Endothelial cell of umbilical vein (primary cell): ENCODE measurements at regions not wholly inside any gene's neighbourhood (a gene's known extent, or its start where the extent isn't known, plus 50 kb on each side); places are given as distances from the start of the nearest gene placed in this dataset.

Experiments used
- BruUV-seq: library from RNA; stranded (reverse); fragments of 400-500 nt; replicated peaks from 2 replicates; lab custom pipeline; 2021; lab: Mats Ljungman, UMichigan
- CTCF ChIA-PET: fragments of 300-600, 350-600 bp; sonication (Branson Sonifier 250); formaldehyde crosslinking; loops from one replicate; lab custom pipeline; 2021; ENCODE audit warnings: antibody characterized with exemption, inconsistent platforms; lab: Charles Lee
- POLR2A ChIA-PET: fragments of 300-600, 350-600 bp; sonication (Branson Sonifier 250); formaldehyde crosslinking; loops from one replicate; lab custom pipeline; 2021; ENCODE audit warnings: antibody characterized with exemption, inconsistent platforms; lab: Charles Lee
- DNase-seq: peaks from one replicate; pipeline ENCODE4 v3.0.0-alpha.2; 2011; ENCODE audit warnings: low read depth, low spot score
- FAIRE-seq: peaks from 2 replicates; lab custom pipeline; 2011; peaks lifted over from hg19 to GRCh38; lab: Jason Lieb, UNC
- H2AFZ ChIP-seq: 2 replicates; pipeline ENCODE4 v1.6.0; 2012; ENCODE audit warnings: low read depth, low read length, control low read depth, inconsistent platforms
- H3K27ac ChIP-seq: 2 replicates; pipeline ENCODE4 v1.5.1; 2011; ENCODE audit warnings: low read depth, mild to moderate bottlenecking, control low read depth, low read length, moderate library complexity; ENCODE audit not compliant: insufficient read depth
- H3K27me3 ChIP-seq, 2 experiments: 2 replicates each; pipeline versions ENCODE4 v1.6.0 to v1.6.1; 2011; ENCODE audit warnings: low read length in 2 of 2, mixed read lengths in 1 of 2; ENCODE audit not compliant: control insufficient read depth in 2 of 2, insufficient read depth in 2 of 2
- H3K36me3 ChIP-seq, 2 experiments: 2 replicates in 1 of 2; 3 replicates in 1 of 2; pipeline ENCODE4 v1.5.1; 2011; ENCODE audit warnings: low read length in 2 of 2, mild to moderate bottlenecking in 1 of 2, moderate library complexity in 1 of 2; ENCODE audit not compliant: control insufficient read depth in 2 of 2, insufficient read depth in 2 of 2; ENCODE audit errors: extremely low read depth in 1 of 2
- H3K4me1 ChIP-seq: 3 replicates; pipeline ENCODE4 v1.5.1; 2011; ENCODE audit warnings: mild to moderate bottlenecking, low read length; ENCODE audit not compliant: control insufficient read depth, insufficient read depth; ENCODE audit errors: extremely low read depth
- H3K4me2 ChIP-seq: 2 replicates; pipeline ENCODE4 v1.6.1; 2011; ENCODE audit warnings: low read length, control low read depth, mixed read lengths; ENCODE audit not compliant: insufficient read depth
- H3K4me3 ChIP-seq, 3 experiments: fragments of 200-600 bp in 1 of 3; sonication (generic), shearing (Covaris generic) in 1 of 3; replicated peaks in 1 of 3; 2 replicates each; pipeline ENCODE4 v1.5.1; 2011 to 2016; ENCODE audit warnings: control low read depth in 3 of 3, low read length in 3 of 3, mild to moderate bottlenecking in 2 of 3, inconsistent platforms in 1 of 3, low read depth in 1 of 3, moderate library complexity in 1 of 3; ENCODE audit not compliant: insufficient read depth in 1 of 3
- H3K79me2 ChIP-seq: 2 replicates; pipeline ENCODE4 v1.6.0; 2012; ENCODE audit warnings: low read length, inconsistent platforms; ENCODE audit not compliant: control insufficient read depth, insufficient read depth
- H3K9ac ChIP-seq: replicated peaks from 2 replicates; pipeline ENCODE3; 2011; ENCODE audit warnings: low read length, control low read depth; ENCODE audit not compliant: insufficient read depth; ENCODE audit errors: extremely low read depth
- H3K9me1 ChIP-seq: replicated peaks from 3 replicates; pipeline ENCODE4 v1.6.0; 2011; ENCODE audit warnings: mild to moderate bottlenecking, low read length; ENCODE audit not compliant: control insufficient read depth, insufficient read depth; ENCODE audit errors: extremely low read depth
- H3K9me3 ChIP-seq: replicated peaks from 2 replicates; pipeline ENCODE4 v1.5.1; 2012; ENCODE audit warnings: low read length, inconsistent platforms; ENCODE audit not compliant: control insufficient read depth, insufficient read depth
- H4K20me1 ChIP-seq: replicated peaks from 2 replicates; pipeline ENCODE3; 2011; ENCODE audit warnings: mild to moderate bottlenecking, low read length; ENCODE audit not compliant: control insufficient read depth, insufficient read depth; ENCODE audit errors: extremely low read depth
- EZH2 ChIP-seq: IDR thresholded peaks from 2 replicates; pipeline ENCODE4 v1.6.1; 2012; ENCODE audit warnings: borderline replicate concordance, low read depth, mild to moderate bottlenecking, moderate library complexity, low read length, inconsistent platforms; ENCODE audit not compliant: severe bottlenecking
- FOS ChIP-seq: IDR thresholded peaks from 2 replicates; pipeline ENCODE4 v1.6.1; 2011; ENCODE audit warnings: mild to moderate bottlenecking, low read length, moderate library complexity, borderline replicate concordance; ENCODE audit not compliant: insufficient read depth
- GATA2 ChIP-seq: IDR thresholded peaks from 2 replicates; pipeline ENCODE4 v1.7.0; 2011; ENCODE audit warnings: low read depth, mild to moderate bottlenecking, moderate library complexity, mixed read lengths, low read length; ENCODE audit not compliant: insufficient read length, insufficient read depth
- JUN ChIP-seq: IDR thresholded peaks from 2 replicates; pipeline ENCODE4 v1.6.1; 2011; ENCODE audit warnings: borderline replicate concordance, low read depth; ENCODE audit not compliant: insufficient read length, insufficient read depth
- MYC ChIP-seq: IDR thresholded peaks from one replicate; pipeline ENCODE4 v1.6.1; 2011; ENCODE audit warnings: mild to moderate bottlenecking, low read depth, low read length
- POLR2A ChIP-seq: IDR thresholded peaks from 2 replicates; pipeline ENCODE4 v1.6.1; 2012; ENCODE audit warnings: low read depth, mild to moderate bottlenecking, control low read depth, low read length
- POLR2AphosphoS5 ChIP-seq: IDR thresholded peaks from 2 replicates; pipeline ENCODE4 v1.6.1; 2012; ENCODE audit warnings: low read depth, mild to moderate bottlenecking, control low read depth, low read length, moderate library complexity; ENCODE audit not compliant: insufficient read depth
- dilution Hi-C: fragments of 300-500 bp; cut with MboI; formaldehyde crosslinking; loops from one replicate; pipeline ENCODE4 v1.15.0; 2019; ENCODE audit warnings: low sequenced_read_pairs; ENCODE audit not compliant: extremely low pct_ligation_motif_present
- intact Hi-C: fragments of 100-400 bp; cut with micrococcal nuclease; formaldehyde crosslinking; loops from one replicate; pipeline ENCODE4 v1.10.0; 2022
- TF ChIP-seq, protein P1 (sequence below): IDR thresholded peaks from 2 replicates; pipeline ENCODE4 v1.6.1; 2011; ENCODE audit not compliant: insufficient read depth, insufficient read length
- TF ChIP-seq, protein P2 (sequence below), 2 donors: IDR thresholded peaks; 1 replicate in 1 of 2; 2 replicates in 1 of 2; pipeline ENCODE4 v1.5.1; 2011; ENCODE audit warnings: low read length in 2 of 2, mild to moderate bottlenecking in 2 of 2, moderate library complexity in 2 of 2, control low read depth in 1 of 2, inconsistent platforms in 1 of 2, low read depth in 1 of 2; ENCODE audit not compliant: insufficient read depth in 1 of 2; ENCODE audit errors: extremely low read depth in 1 of 2

DNA sequence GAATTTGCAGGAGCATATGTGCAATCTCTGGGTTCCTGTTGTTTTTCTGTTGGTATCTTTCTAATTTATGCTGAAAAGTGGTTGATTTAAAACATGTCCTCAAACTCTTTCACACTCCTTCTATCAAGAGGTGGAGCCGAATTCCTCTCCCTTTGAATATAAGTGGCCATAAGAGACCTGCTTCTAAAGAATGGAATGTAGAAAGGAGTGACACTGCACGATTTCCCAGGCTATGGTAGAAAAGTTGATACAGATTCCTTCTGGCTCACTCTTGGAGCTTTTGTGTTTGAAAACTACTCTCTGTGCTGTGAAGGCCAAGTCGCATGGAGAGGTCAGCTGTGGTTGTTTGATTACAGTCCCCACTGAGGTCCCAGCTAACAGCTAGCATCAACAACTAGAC, 613.2 kb downstream of the ETNK1 start:
- intact Hi-C loops (no loop called here), dilution Hi-C loops (no loop called here)
- BruUV-seq, result no TSS peak
- no peaks in the 10 kb centered on the region for H3K9me1 ChIP-seq
- DNase-seq, result no peak
- H3K36me3 ChIP-seq, result no peaks in the 10 kb centered on the region
- no peaks in the 10 kb centered on the region for H4K20me1 ChIP-seq
- H3K4me3 ChIP-seq, result no peak overlapping the region
- no peaks in the 10 kb centered on the region for H3K79me2 ChIP-seq
- no peak overlapping the region for H2AFZ ChIP-seq
- no peak overlapping the region for H3K4me2 ChIP-seq
- no peaks in the 10 kb centered on the region for H3K27me3 ChIP-seq
- H3K9me3 ChIP-seq, result no peaks in the 10 kb centered on the region
- no peak overlapping the region for H3K27ac ChIP-seq
- no peak for TF ChIP-seq MYC
- TF ChIP-seq, protein P1, sequence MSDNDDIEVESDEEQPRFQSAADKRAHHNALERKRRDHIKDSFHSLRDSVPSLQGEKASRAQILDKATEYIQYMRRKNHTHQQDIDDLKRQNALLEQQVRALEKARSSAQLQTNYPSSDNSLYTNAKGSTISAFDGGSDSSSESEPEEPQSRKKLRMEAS, result no peak
- POLR2A ChIA-PET, result no interaction called here
- CTCF ChIA-PET, result interaction anchor here (0.6 kb wide), 1 partner anchor 52 kb away, joined by 3 read pairs; no protein-coding TSS in a partner anchor
- no peak for FAIRE-seq
- H3K4me1 ChIP-seq, result no peaks in the 10 kb centered on the region
- H3K9ac ChIP-seq, result no peak overlapping the region

DNA sequence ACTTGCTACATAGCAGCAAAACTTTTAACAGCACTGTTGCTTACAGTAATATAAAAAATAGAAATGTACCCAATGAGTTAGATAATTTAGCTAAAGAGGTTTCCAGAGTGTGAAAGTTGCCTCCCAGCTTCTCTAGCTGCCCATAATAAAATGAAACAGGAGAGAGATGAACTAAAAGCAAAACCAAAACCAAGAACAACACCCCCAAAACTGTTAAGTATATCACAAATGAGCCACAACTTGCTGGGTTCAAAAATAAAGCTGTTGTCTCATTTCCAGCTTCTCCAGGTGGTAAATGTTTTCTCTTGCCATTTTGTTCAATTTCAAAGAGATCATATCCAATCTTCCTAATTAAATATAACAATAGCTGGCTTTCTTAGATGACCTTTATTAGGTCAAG, 614.0 kb downstream of the ETNK1 start:
- CTCF ChIA-PET, result interaction anchor here (0.6 kb wide), 1 partner anchor 51 kb away, joined by 3 read pairs; no protein-coding TSS in a partner anchor
- intact Hi-C loops, result no loop called here
- no TSS peak for BruUV-seq

More for the DNA sequence above, 614.0 kb downstream of the ETNK1 start:
- Histone ChIP-seq H3K36me3 (no peaks in the 10 kb centered on the region), H3K4me1 (no peaks in the 10 kb centered on the region), H4K20me1 (no peaks in the 10 kb centered on the region), H3K4me2 (no peak overlapping the region), H2AFZ (no peak overlapping the region), H3K79me2 (no peaks in the 10 kb centered on the region), H3K9ac (no peak overlapping the region), H3K4me3 (no peak overlapping the region), H3K27ac (no peak overlapping the region), H3K9me3 (no peaks in the 10 kb centered on the region), H3K9me1 (no peaks in the 10 kb centered on the region), H3K27me3 (no peaks in the 10 kb centered on the region)
- dilution Hi-C loops, result no loop called here
- TF ChIP-seq POLR2AphosphoS5 (no peak), EZH2 (no peak), FOS (no peak), POLR2A (no peak), GATA2 (no peak), JUN (no peak), MYC (no peak)
- TF ChIP-seq, protein P2, sequence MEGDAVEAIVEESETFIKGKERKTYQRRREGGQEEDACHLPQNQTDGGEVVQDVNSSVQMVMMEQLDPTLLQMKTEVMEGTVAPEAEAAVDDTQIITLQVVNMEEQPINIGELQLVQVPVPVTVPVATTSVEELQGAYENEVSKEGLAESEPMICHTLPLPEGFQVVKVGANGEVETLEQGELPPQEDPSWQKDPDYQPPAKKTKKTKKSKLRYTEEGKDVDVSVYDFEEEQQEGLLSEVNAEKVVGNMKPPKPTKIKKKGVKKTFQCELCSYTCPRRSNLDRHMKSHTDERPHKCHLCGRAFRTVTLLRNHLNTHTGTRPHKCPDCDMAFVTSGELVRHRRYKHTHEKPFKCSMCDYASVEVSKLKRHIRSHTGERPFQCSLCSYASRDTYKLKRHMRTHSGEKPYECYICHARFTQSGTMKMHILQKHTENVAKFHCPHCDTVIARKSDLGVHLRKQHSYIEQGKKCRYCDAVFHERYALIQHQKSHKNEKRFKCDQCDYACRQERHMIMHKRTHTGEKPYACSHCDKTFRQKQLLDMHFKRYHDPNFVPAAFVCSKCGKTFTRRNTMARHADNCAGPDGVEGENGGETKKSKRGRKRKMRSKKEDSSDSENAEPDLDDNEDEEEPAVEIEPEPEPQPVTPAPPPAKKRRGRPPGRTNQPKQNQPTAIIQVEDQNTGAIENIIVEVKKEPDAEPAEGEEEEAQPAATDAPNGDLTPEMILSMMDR (IDR thresholded peaks at IDR 0.05; ENCODE audit: extremely low read depth in 1 of 2, insufficient read depth in 1 of 2, low read depth in 1 of 2, low read length in 2 of 2), result no peak
- TF ChIP-seq, protein P1, result no peak
- FAIRE-seq (no peak), DNase-seq (no peak)
- POLR2A ChIA-PET, result no interaction called here
